Immature natural killer cell (primary cell): ENCODE measurements at regions not wholly inside any gene's neighbourhood (a gene's known extent, or its start where the extent isn't known, plus 50 kb on each side); places are given as distances from the start of the nearest gene placed in this dataset.
"Not testable (repeated sequence)": the region's sequence is repeated elsewhere in the genome, so short reads cannot be mapped to it uniquely, and the experiment has no call there.

Source experiments
- DNase-seq, 3 donors: peaks; one replicate each; pipeline ENCODE4 v3.0.0; 2022; ENCODE audit warnings: mixed read lengths in 1 of 3
- H3K27ac Mint-ChIP-seq, 6 donors: one replicate each; pipeline ENCODE4 v1.8.0; 2020; ENCODE audit warnings: mixed read lengths in 6 of 6, mild to moderate bottlenecking in 5 of 6, inconsistent platforms in 4 of 6, moderate library complexity in 3 of 6
- H3K27me3 Mint-ChIP-seq, 3 donors: one replicate each; pipeline ENCODE4 v1.8.0; 2020 to 2021; ENCODE audit warnings: low read depth in 3 of 3, mild to moderate bottlenecking in 3 of 3, mixed read lengths in 3 of 3, moderate library complexity in 3 of 3, inconsistent platforms in 1 of 3
- H3K36me3 Mint-ChIP-seq, 3 donors: one replicate each; pipeline ENCODE4 v1.8.0; 2020; ENCODE audit warnings: mixed read lengths in 3 of 3, inconsistent platforms in 2 of 3, mild to moderate bottlenecking in 2 of 3
- H3K4me1 Mint-ChIP-seq, 2 donors: one replicate each; pipeline ENCODE4 v1.8.0; 2020; ENCODE audit warnings: inconsistent platforms in 2 of 2, mild to moderate bottlenecking in 2 of 2, mixed read lengths in 2 of 2, moderate library complexity in 1 of 2
- H3K4me3 Mint-ChIP-seq, 5 donors: one replicate each; pipeline ENCODE4 v1.8.0; 2020; ENCODE audit warnings: mild to moderate bottlenecking in 5 of 5, mixed read lengths in 5 of 5, inconsistent platforms in 3 of 5, moderate library complexity in 3 of 5
- H3K9me3 Mint-ChIP-seq, 6 donors: one replicate each; pipeline ENCODE4 v1.8.0; 2020; ENCODE audit warnings: mild to moderate bottlenecking in 6 of 6, mixed read lengths in 6 of 6, inconsistent platforms in 4 of 6, moderate library complexity in 3 of 6

DNA sequence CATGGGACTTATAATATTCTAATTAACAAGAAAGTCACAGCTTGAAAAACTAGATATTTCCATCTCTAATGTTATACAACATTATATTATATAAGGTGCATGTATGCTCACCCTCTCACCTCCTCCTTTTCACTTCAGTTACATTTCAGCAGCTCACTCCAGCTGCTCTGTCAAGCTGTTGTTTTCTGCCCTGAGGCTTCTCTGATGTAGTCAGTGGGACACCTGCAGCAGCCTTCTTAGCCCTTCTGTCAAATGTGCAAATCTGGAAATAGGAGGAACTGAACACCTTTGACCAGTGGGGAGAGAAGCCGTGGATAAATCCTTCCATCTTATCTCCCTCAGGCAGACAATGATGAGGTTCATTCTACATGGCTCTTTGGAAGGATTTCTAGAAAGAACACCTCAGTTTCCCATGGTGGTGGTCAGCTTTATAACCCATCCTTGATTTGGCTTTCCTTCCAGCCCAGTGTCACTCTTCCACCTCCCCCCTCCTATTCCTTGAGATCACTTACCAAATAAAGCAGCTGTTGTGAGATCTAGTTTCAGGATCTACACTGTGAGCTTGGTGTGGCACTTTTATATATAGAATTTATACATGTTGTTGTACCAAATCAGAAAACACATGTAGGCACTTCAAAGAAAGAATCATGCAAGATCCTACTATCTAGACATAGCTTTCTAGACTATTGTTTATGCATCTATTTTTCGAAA, 79.6 kb upstream of the STK38L start:
- peaks cover 0 to 8% (median 0%) of the 10 kb centered on the region in 3 donors for H3K36me3 Mint-ChIP-seq
- H3K4me3 Mint-ChIP-seq: no peak overlapping the region
- no peak overlapping the region for H3K27ac Mint-ChIP-seq

DNA sequence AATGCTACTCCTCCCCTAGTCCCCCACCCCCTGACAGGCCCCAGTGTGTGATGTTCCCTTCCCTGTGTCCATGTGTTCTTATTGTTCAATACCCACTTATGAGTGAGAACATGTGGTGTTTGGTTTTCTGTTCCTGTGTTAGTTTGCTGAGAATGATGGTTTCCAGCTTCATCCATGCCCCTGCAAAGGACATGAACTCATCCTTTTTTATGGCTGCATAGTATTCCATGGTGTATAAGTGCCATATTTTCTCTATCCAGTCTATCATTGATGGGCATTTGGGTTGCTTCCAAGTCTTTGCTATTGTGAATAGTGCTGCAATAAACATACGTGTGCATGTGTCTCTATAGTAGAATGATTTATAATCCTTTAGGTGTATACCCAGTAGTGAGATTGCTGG, 78.1 kb upstream of the STK38L start:
- H3K27me3 Mint-ChIP-seq, DNase-seq, H3K4me1 Mint-ChIP-seq, H3K9me3 Mint-ChIP-seq, H3K4me3 Mint-ChIP-seq, H3K27ac Mint-ChIP-seq: not testable (repeated sequence)
- peaks cover 0 to 18% (median 6%) of the 10 kb centered on the region in 3 donors for H3K36me3 Mint-ChIP-seq

More for the DNA sequence above, 79.6 kb upstream of the STK38L start:
- peaks cover 0 to 3% (median 0%) of the 10 kb centered on the region in 3 donors for H3K27me3 Mint-ChIP-seq
- H3K4me1 Mint-ChIP-seq: no peaks in the 10 kb centered on the region
- no peak for DNase-seq
- peaks cover 0 to 3% (median 0%) of the 10 kb centered on the region in 6 donors for H3K9me3 Mint-ChIP-seq

DNA sequence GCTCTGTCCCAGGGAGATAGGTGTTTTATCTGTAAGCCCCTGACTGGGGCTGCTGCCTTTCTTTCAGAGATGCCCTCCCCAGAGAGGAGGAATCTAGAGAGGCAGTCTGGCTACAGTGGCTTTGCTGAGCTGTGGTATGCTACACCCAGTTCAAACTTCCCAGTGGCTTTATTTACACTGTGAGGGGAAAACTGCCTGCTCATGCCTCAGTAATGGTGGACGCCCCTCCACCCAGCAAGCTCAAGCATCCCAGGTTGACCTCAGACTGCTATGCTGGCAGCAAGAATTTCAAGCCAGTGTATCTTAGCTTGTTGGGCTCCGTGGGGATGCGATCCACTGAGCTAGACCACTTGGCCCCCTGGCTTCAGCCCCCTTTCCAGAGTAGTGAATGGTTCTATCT, 72.6 kb upstream of the STK38L start:
- Mint-ChIP-seq H3K9me3 (peaks cover 0 to 10% (median 3%) of the 10 kb centered on the region in 6 donors), H3K36me3 (peaks cover 0 to 16% (median 6%) of the 10 kb centered on the region in 3 donors)
- not testable (repeated sequence) for H3K27me3 Mint-ChIP-seq, H3K4me3 Mint-ChIP-seq, H3K27ac Mint-ChIP-seq, H3K4me1 Mint-ChIP-seq, DNase-seq

DNA sequence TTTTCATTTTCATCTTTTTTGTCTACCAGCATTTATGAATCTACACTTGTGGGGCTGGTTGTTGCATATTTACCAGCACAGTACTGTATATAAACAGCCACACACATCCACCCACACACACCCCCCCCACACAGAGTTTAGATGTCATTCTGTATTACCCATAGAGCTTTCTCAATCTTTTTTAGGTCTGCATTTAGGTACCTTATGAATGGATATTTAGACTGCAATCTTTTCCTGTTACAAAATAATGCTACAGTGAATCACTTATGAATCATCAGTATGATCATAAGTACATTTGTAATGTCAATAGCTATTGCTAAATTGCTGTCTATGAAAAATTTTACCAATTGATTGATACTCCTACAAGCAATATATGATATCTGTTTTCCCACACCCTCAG, 67.3 kb upstream of the STK38L start:
- no peak overlapping the region for H3K27ac Mint-ChIP-seq
- no peak overlapping the region for H3K4me3 Mint-ChIP-seq
- no peaks in the 10 kb centered on the region for H3K4me1 Mint-ChIP-seq
- H3K9me3 Mint-ChIP-seq: no peaks in the 10 kb centered on the region
- H3K36me3 Mint-ChIP-seq: peaks cover 0 to 4% (median 0%) of the 10 kb centered on the region in 3 donors
- no peaks in the 10 kb centered on the region for H3K27me3 Mint-ChIP-seq
- no peak for DNase-seq

DNA sequence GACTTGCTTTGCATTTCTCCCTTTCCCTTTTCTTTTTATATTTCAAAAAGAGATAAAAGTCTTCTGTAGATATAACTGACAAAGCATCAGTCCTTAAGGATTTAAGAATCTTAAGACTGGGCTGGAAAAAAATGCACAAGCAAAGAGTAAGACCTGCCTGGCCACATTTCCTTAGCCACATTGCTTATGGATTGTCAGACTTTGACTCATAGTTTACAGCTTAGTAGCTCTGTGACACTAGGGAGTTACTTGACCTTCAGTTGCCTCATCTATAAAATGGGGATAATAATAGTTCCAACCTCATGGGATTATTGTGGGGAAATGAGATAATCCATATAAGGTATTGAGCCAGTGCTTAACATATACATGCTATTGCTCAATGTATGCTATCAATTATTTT, 66.4 kb upstream of the STK38L start:
- no peak overlapping the region for H3K4me3 Mint-ChIP-seq
- no peak for DNase-seq
- H3K27me3 Mint-ChIP-seq: no peaks in the 10 kb centered on the region
- no peaks in the 10 kb centered on the region for H3K9me3 Mint-ChIP-seq
- H3K4me1 Mint-ChIP-seq: no peaks in the 10 kb centered on the region
- H3K36me3 Mint-ChIP-seq: peaks cover 0 to 4% (median 0%) of the 10 kb centered on the region in 3 donors
- no peak overlapping the region for H3K27ac Mint-ChIP-seq

DNA sequence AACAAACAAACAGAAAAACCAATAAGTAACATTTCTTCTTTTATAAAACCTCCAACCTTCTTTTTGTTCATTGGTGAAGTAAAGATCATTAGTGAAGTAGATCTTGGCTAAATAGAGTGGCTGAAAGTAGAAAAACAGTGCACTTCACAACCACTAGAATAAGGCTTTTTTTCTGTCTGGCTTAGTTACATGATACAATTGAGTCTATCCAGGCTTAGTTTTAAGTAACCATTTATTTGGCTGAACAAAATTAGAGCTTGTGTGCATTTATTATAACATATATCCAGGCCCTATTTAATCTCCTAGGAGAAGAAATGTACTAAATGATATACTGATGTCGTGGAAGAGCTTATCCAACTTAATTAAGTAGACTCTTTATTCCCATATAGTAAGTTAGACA, 65.8 kb upstream of the STK38L start:
- no peaks in the 10 kb centered on the region for H3K9me3 Mint-ChIP-seq
- DNase-seq: no peak
- peaks cover 0 to 1% (median 0%) of the 10 kb centered on the region in 3 donors for H3K36me3 Mint-ChIP-seq
- no peaks in the 10 kb centered on the region for H3K27me3 Mint-ChIP-seq
- H3K4me3 Mint-ChIP-seq: no peak overlapping the region
- H3K27ac Mint-ChIP-seq: no peak overlapping the region
- no peaks in the 10 kb centered on the region for H3K4me1 Mint-ChIP-seq

DNA sequence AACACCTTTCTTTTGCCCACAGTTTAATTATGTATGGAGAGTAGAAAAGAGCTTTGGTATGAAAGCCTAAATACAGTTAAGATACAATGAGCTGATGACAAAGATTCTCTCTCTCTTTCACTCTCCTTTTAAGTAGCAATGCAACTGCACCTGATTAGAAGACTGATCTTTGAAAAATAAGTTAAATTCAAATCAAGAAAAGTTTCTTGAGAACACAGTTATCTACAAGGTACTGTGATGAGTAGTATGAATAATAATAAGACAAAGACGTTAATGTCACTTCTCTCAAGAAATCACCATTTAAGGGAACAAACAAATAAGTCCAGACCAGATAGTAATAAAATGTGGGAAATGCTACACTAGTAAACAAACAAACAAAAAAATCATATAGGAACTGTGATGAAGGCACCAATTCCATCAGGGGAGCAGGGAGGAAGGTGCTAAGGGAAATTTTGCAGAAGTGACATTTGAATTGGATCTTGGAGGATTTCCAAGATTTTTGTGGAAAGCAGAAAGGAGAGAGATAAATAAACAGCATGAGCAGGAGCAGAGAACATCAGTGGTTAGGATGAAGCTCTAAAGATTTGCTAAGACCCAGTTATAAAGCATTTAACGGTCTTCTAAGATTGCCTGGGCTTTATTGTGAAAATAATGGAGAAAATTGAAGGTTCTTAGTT, 65.2 kb upstream of the STK38L start:
- no peaks in the 10 kb centered on the region for H3K4me1 Mint-ChIP-seq
- H3K4me3 Mint-ChIP-seq: no peak overlapping the region
- DNase-seq: no peak
- H3K9me3 Mint-ChIP-seq: no peaks in the 10 kb centered on the region
- H3K36me3 Mint-ChIP-seq: no peaks in the 10 kb centered on the region
- H3K27ac Mint-ChIP-seq: no peak overlapping the region
- no peaks in the 10 kb centered on the region for H3K27me3 Mint-ChIP-seq

DNA sequence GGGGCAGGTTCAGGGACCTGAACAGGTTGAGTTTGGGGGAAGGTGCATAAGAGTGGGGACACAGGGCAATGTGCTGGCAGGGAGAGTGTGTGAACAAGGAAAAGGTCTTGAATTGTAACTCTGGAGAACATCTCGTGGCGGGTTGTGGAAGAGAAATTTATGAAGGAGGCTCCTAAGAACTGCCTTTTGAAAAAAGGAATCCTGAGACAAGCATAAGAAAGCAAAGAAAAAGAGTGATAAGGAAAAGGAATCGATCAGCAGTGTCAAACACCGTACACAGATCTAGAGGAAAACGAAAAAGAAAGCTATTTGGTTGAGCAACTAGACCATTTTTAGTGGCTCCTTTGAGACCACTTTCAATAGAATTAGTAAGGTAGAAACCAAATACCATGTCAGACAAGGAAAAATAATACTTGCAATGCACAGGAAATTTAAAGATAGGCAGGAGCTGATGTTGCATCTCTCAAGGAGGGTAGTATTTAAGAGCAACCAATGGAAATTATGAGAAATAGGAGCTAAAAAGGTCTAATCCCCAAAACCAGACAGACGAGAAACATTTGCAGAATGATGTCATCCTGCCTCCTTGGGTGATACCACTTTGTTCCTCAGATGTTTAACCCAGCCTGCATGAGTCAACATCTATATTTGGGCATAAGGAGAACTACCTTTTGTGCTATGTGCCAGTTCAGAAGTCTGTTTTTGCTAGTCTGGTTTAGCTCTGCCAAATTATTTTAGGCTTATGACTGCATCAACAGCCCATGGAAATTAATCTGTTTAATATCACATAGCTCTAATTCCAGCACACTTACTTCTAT, 64.5 kb upstream of the STK38L start:
- H3K4me3 Mint-ChIP-seq: no peak overlapping the region
- no peak for DNase-seq
- peaks cover 0 to 4% of the 10 kb centered on the region in 2 donors for H3K4me1 Mint-ChIP-seq
- H3K27ac Mint-ChIP-seq: no peak overlapping the region
- no peaks in the 10 kb centered on the region for H3K27me3 Mint-ChIP-seq
- H3K36me3 Mint-ChIP-seq: no peaks in the 10 kb centered on the region
- H3K9me3 Mint-ChIP-seq: no peaks in the 10 kb centered on the region

DNA sequence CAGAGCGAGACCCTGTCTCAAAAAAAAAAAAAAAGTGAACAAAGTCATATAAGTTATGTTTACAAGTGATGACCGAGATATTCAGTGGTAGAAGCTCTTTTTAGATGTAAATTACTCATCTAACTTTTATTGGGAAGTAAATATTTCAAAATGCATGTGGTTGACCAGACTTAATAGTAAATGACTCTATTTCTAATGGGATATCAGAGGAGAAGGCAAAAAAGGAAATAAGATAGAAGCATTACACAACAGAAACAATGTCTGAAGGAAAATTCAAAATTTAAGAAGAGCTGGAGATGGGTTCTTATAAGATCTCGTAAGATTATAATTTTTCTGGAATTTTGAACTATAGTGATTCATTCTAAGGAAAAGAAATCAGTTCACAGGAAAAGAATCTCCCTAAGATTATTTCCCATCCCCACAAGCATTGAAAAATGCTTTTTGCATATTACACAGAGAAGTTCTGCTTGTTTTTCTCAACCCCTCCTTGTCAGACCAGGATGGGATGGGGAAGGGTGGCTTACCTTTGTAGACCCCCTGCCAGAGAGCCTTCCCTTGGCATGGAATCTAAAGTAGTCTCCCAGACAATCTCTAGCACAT, 63.1 kb upstream of the STK38L start:
- Mint-ChIP-seq H3K27me3 (no peaks in the 10 kb centered on the region), H3K9me3 (no peaks in the 10 kb centered on the region), H3K4me1 (peaks cover 5 to 15% of the 10 kb centered on the region in 2 donors), H3K36me3 (no peaks in the 10 kb centered on the region), H3K4me3 (no peak overlapping the region), H3K27ac (no peak overlapping the region)
- no peak for DNase-seq

DNA sequence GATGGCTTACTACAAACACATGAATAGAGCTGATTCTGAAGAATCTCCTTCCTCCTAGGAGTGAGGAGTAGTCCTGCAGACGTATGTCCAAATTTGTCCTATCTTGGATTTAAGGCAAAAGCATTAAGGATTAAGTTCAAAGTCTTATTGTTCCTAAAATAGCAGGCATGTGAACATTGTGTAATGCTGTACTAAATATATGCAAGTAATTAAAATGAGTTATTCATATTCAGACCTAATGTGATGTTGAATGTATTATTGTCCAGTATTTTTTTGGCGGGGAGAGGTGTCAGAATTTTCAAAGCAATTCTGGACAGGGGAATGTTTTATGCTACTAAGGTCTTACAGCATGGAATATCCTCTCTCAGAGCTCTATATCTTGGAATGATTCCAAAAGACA, 60.7 kb upstream of the STK38L start:
- no peaks in the 10 kb centered on the region for H3K36me3 Mint-ChIP-seq
- DNase-seq: no peak
- no peaks in the 10 kb centered on the region for H3K27me3 Mint-ChIP-seq
- H3K27ac Mint-ChIP-seq: no peak overlapping the region
- peaks cover 5 to 17% of the 10 kb centered on the region in 2 donors for H3K4me1 Mint-ChIP-seq
- no peaks in the 10 kb centered on the region for H3K9me3 Mint-ChIP-seq
- no peak overlapping the region for H3K4me3 Mint-ChIP-seq

DNA sequence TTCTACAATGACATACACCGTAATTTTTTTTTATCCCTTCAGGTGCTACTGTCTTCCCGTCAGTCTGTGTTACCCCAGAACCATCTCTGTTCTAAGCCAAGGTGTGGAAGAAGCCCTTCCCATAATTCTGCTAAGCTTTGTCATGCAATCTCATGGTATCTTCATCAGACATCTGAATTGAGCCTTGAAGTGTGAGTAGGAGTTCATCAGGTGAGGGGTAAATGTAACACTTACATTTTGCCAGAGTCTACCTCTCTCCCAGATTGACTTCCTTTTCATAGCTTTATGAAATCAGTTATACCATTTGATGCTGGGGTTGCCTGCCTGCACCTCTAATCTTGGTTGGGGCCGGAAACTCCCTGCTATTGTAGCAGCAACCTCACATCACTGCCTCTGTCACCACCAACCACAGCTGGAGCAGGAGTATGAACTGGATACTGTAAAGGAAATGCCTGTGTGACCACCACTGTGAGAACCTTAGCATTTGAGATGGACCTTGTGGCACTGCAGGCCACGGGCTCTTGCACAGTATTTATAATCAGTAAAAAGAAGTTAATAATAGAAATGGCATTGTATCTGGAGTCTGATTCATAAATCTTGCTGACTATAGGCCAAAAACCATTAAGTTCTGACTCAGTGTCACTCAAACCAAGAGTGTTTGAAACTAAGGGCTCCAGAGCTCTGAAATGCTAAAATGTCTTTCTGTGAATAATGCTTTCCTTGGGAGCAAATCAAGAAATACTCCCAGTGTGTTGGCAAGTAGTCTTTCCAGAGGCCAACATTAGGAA, 58.7 kb upstream of the STK38L start:
- H3K4me3 Mint-ChIP-seq: no peak overlapping the region
- H3K9me3 Mint-ChIP-seq: no peaks in the 10 kb centered on the region
- peak overlapping the region in 4 of 6 donors; percentile 13 to 60 (median 22) for H3K27ac Mint-ChIP-seq
- peaks cover 5 to 17% of the 10 kb centered on the region in 2 donors for H3K4me1 Mint-ChIP-seq
- H3K27me3 Mint-ChIP-seq: no peaks in the 10 kb centered on the region
- peak; percentile 15 to 30 (median 25) for DNase-seq
- peaks cover 0 to 4% (median 3%) of the 10 kb centered on the region in 3 donors for H3K36me3 Mint-ChIP-seq

DNA sequence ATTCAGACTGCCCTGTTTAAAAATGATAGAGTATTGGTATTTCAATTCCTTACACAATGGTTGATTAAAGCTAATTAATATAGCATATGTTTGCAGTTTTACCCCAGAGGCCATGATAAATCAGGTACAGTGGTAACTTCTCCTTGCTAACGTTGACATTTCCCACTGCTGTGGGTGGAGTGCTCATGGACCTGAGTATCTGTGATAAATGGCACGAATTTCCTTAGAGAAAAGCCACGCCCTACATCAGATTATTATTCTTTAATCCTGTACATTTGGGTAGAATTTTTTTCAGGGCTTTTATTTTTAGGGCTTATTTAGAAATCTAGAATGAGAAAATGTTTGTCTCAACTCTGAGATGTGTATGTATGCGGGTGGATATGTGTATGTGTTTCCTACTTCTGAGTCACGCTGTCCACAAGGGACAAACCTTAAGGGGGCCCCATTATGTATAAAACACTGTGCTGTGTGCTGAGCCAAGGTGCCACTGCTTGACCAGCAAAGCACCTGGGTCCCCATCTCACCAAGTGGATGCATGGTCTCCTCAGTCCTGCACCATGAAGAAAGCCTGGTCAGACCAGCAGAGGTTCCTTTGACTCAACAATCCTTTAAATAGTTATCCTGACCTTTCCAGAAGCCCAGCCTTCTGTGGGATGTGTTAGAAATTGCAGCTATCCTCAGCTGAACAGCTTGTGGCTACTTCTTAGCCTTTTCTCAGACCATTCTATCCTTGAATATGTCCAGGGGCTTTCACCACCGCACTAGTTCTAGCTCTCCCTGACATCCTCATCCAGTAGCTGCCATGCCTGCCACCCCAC, 57.9 kb upstream of the STK38L start:
- peaks cover 5 to 17% of the 10 kb centered on the region in 2 donors for H3K4me1 Mint-ChIP-seq
- no peak for DNase-seq
- H3K4me3 Mint-ChIP-seq: no peak overlapping the region
- peaks cover 0 to 4% (median 3%) of the 10 kb centered on the region in 3 donors for H3K36me3 Mint-ChIP-seq
- H3K9me3 Mint-ChIP-seq: no peaks in the 10 kb centered on the region
- no peaks in the 10 kb centered on the region for H3K27me3 Mint-ChIP-seq
- H3K27ac Mint-ChIP-seq: no peak overlapping the region
